T1000 (cell line): ENCODE measurements at regions not wholly inside any gene's neighbourhood (a gene's known extent, or its start where the extent isn't known, plus 50 kb on each side); places are given as distances from the start of the nearest gene placed in this dataset.
A peak's percentile ranks its signal among the peaks of the same experiment; 100 is the strongest.

Experiments
- DNase-seq: peaks from one replicate; lab custom pipeline; 2025; ENCODE audit warnings: mixed read lengths; lab: John Stamatoyannopoulos, UW

GRCh38 chr3:31050296-31050695 is 155.8 kb upstream of the GADL1 start:
- no peak for DNase-seq

- no peak for DNase-seq
These were observed 156.8 kb upstream of the GADL1 start for GRCh38 chr3:31051226-31051625.

- no peak for DNase-seq
These were observed 158.8 kb upstream of the GADL1 start for GRCh38 chr3:31053299-31053698.

- no peak for DNase-seq
These were observed 159.6 kb upstream of the GADL1 start for GRCh38 chr3:31054032-31054431.

- DNase-seq, result no peak
These were observed 161.3 kb upstream of the GADL1 start for GRCh38 chr3:31055757-31056156.

GRCh38 chr3:31057891-31058290 is 163.4 kb upstream of the GADL1 start:
- DNase-seq, result no peak

- no peak for DNase-seq
These were observed 169.6 kb upstream of the GADL1 start for GRCh38 chr3:31064021-31064420.

- DNase-seq, result no peak
These were observed 171.3 kb upstream of the GADL1 start for GRCh38 chr3:31065765-31066164.

- DNase-seq, result peak; percentile 73
These were observed 172.5 kb upstream of the GADL1 start for GRCh38 chr3:31067004-31067403.

GRCh38 chr3:31075471-31075870 is 181.0 kb upstream of the GADL1 start:
- no peak for DNase-seq

- DNase-seq, result no peak
These were observed 181.4 kb upstream of the GADL1 start for GRCh38 chr3:31075876-31076275.

- DNase-seq, result peak; percentile 71
These were observed 182.7 kb upstream of the GADL1 start for GRCh38 chr3:31077021-31077601.

GRCh38 chr3:31077826-31078225 is 183.4 kb upstream of the GADL1 start:
- peak; percentile 9 for DNase-seq

- DNase-seq, result no peak
These were observed 185.2 kb upstream of the GADL1 start for GRCh38 chr3:31079689-31080088.

GRCh38 chr3:31081018-31081662 is 186.7 kb upstream of the GADL1 start:
- no peak for DNase-seq

GRCh38 chr3:31086148-31086547 is 191.7 kb upstream of the GADL1 start:
- no peak for DNase-seq

- DNase-seq, result no peak
These were observed 192.2 kb upstream of the GADL1 start for GRCh38 chr3:31086698-31087097.

GRCh38 chr3:31091748-31092147 is 197.3 kb upstream of the GADL1 start:
- DNase-seq, result no peak

- DNase-seq, result no peak
These were observed 198.5 kb upstream of the GADL1 start for GRCh38 chr3:31092748-31093589.

GRCh38 chr3:31093606-31094005 is 199.1 kb upstream of the GADL1 start:
- DNase-seq, result no peak

- DNase-seq, result no peak
These were observed 199.6 kb upstream of the GADL1 start for GRCh38 chr3:31094048-31094447.

- DNase-seq, result no peak
These were observed 200.8 kb upstream of the GADL1 start for GRCh38 chr3:31095255-31095654.
